Choroid plexus epithelial cell (primary cell): ENCODE measurements at regions not wholly inside any gene's neighbourhood (a gene's known extent, or its start where the extent isn't known, plus 50 kb on each side); places are given as distances from the start of the nearest gene placed in this dataset.

Experiments used
- DNase-seq: peaks from one replicate; pipeline ENCODE4 v3.0.0-alpha.2; 2010; ENCODE audit warnings: low read depth
- H3K4me3 ChIP-seq: 2 replicates; pipeline ENCODE4 v1.5.1; 2011; ENCODE audit warnings: low read depth, mild to moderate bottlenecking, control low read depth, low read length, moderate library complexity
- CTCF ChIP-seq: conservative IDR thresholded peaks from 2 replicates; pipeline ENCODE4 v1.5.1; 2011; ENCODE audit warnings: low read depth, mild to moderate bottlenecking, control low read depth, inconsistent platforms, low read length, moderate library complexity

- H3K4me3 ChIP-seq, result no peak overlapping the region
- TF ChIP-seq CTCF, result no peak
- DNase-seq, result no peak
Observed at GRCh38 chr13:104181526-104182231, 1115.5 kb upstream of the SLC10A2 start.

- TF ChIP-seq CTCF, result no peak
- H3K4me3 ChIP-seq, result no peak overlapping the region
- no peak for DNase-seq
Observed at GRCh38 chr13:104170980-104171555, 1104.9 kb upstream of the SLC10A2 start.

- no peak for DNase-seq
- no peak for TF ChIP-seq CTCF
- H3K4me3 ChIP-seq, result no peak overlapping the region
Observed at GRCh38 chr13:104163866-104164630, 1097.8 kb upstream of the SLC10A2 start.

- no peak overlapping the region for H3K4me3 ChIP-seq
- TF ChIP-seq CTCF, result no peak
- no peak for DNase-seq
Observed at GRCh38 chr13:104160536-104160935, 1094.3 kb upstream of the SLC10A2 start.

- TF ChIP-seq CTCF, result no peak
- no peak overlapping the region for H3K4me3 ChIP-seq
- no peak for DNase-seq
Observed at GRCh38 chr13:104143760-104144416, 1077.7 kb upstream of the SLC10A2 start.

- TF ChIP-seq CTCF, result no peak
- peak; percentile 79 for DNase-seq
- no peak overlapping the region for H3K4me3 ChIP-seq
Observed at GRCh38 chr13:104140552-104140951, 1074.3 kb upstream of the SLC10A2 start.
